ENCODE measurements at regions not wholly inside any gene's neighbourhood (a gene's known extent, or its start where the extent isn't known, plus 50 kb on each side); places are given as distances from the start of the nearest gene placed in this dataset.

GRCh38 chr10:90986870-90987269 is 66.0 kb upstream of the ANKRD1 start:
- no peaks in the 10 kb centered on the region for H3K9me3 ChIP-seq
- no peaks in the 10 kb centered on the region for H3K4me1 ChIP-seq
- no peak overlapping the region for H3K27ac ChIP-seq
- H3K4me3 ChIP-seq: no peak overlapping the region
- intact Hi-C loops (cut with DNase I; ENCODE audit: low total_unique reads): no loop called here
- no peaks in the 10 kb centered on the region for H3K27me3 ChIP-seq (replicated peaks in 1 of 7)
- no peaks in the 10 kb centered on the region for H3K36me3 ChIP-seq
- 83 to 91% (median 87%) methylated on average over 2 of the region's 2 CpGs for WGBS, 5 donors
- no peak for DNase-seq
- no peak for TF ChIP-seq POLR2A (IDR thresholded peaks at IDR 0.05)
- no peak for TF ChIP-seq CTCF (IDR thresholded peaks at IDR 0.05 in 8 of 11, conservative IDR thresholded peaks at IDR 0.05 in 3 of 11)
- no peak for TF ChIP-seq POLR2AphosphoS5 (IDR thresholded peaks at IDR 0.05)

DNA sequence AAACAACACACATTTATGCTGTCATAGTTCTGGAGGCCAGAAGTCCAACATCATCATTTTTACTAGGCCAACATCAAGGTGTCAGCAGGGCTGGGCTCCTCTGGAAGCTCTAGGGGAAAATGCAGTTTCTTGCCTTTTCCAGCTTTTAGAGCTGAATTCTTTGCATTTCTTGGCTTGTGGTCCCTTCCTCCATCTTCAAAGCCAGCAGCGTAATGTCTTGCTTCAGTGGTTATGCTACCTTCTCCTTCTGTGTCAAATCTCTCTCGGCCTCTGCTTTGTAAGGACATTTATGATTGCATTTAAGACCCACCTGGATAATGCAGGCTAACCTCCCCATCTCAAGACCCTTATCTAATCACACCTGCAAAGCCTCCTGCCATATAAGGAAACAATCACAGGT is 66.5 kb upstream of the ANKRD1 start:
- no peaks in the 10 kb centered on the region for H3K36me3 ChIP-seq
- H3K27ac ChIP-seq: no peak overlapping the region
- no peak overlapping the region for H3K4me3 ChIP-seq
- no peaks in the 10 kb centered on the region for H3K9me3 ChIP-seq
- DNase-seq: no peak
- WGBS, 5 donors: 69 to 96% (median 85%) methylated on average over 2 of the region's 2 CpGs
- TF ChIP-seq CTCF (IDR thresholded peaks at IDR 0.05 in 8 of 11, conservative IDR thresholded peaks at IDR 0.05 in 3 of 11) (no peak), POLR2AphosphoS5 (IDR thresholded peaks at IDR 0.05) (no peak), POLR2A (IDR thresholded peaks at IDR 0.05) (no peak)
- intact Hi-C loops (cut with DNase I; ENCODE audit: low total_unique reads): no loop called here
- no peaks in the 10 kb centered on the region for H3K27me3 ChIP-seq (replicated peaks in 1 of 7)
- H3K4me1 ChIP-seq: no peaks in the 10 kb centered on the region

GRCh38 chr10:90988024-90988423 is 67.1 kb upstream of the ANKRD1 start:
- no peaks in the 10 kb centered on the region for H3K9me3 ChIP-seq
- no peak for DNase-seq
- TF ChIP-seq POLR2A (IDR thresholded peaks at IDR 0.05) (no peak), POLR2AphosphoS5 (IDR thresholded peaks at IDR 0.05) (no peak), CTCF (IDR thresholded peaks at IDR 0.05 in 8 of 11, conservative IDR thresholded peaks at IDR 0.05 in 3 of 11) (no peak)
- no peaks in the 10 kb centered on the region for H3K36me3 ChIP-seq
- intact Hi-C loops (cut with DNase I; ENCODE audit: low total_unique reads): no loop called here
- no peak overlapping the region for H3K27ac ChIP-seq
- H3K27me3 ChIP-seq (replicated peaks in 1 of 7): no peaks in the 10 kb centered on the region
- no peak overlapping the region for H3K4me3 ChIP-seq
- WGBS, 5 donors: 93 to 96% (median 94%) methylated on average over 4 of the region's 4 CpGs
- no peaks in the 10 kb centered on the region for H3K4me1 ChIP-seq

DNA sequence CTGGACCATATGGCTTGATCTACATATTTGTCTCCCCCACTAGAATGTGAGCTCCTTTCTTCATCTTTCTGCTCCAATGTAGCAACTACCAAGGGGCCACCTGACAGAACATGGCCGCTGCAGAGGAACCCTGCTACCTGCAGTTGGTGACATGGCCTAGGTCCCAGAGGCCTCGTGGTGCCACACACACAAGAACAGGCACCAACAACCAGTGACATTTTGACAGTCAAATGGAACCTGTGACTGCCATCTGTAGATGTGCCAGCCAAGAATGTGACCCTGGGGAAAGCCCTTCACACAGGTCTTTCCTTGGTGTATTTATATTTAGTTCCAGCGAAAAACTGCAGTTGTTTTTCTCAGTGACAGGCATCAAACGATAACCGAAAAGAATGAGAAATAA is 67.9 kb upstream of the ANKRD1 start:
- Histone ChIP-seq H3K27ac (no peak overlapping the region), H3K9me3 (no peaks in the 10 kb centered on the region), H3K36me3 (no peaks in the 10 kb centered on the region), H3K27me3 (replicated peaks in 1 of 7) (no peaks in the 10 kb centered on the region), H3K4me1 (peaks cover 0 to 3% (median 0%) of the 10 kb centered on the region in 6 donors), H3K4me3 (no peak overlapping the region)
- TF ChIP-seq POLR2AphosphoS5 (IDR thresholded peaks at IDR 0.05) (no peak), POLR2A (IDR thresholded peaks at IDR 0.05) (no peak), CTCF (IDR thresholded peaks at IDR 0.05 in 8 of 11, conservative IDR thresholded peaks at IDR 0.05 in 3 of 11) (no peak)
- intact Hi-C loops (cut with DNase I; ENCODE audit: low total_unique reads): no loop called here
- DNase-seq: no peak
- 73 to 80% (median 76%) methylated on average over 5 of the region's 5 CpGs for WGBS, 5 donors
